HG03139 (cell line): ENCODE measurements at regions not wholly inside any gene's neighbourhood (a gene's known extent, or its start where the extent isn't known, plus 50 kb on each side); places are given as distances from the start of the nearest gene placed in this dataset.
A peak's percentile ranks its signal among the peaks of the same experiment; 100 is the strongest.

Experiments used
- ATAC-seq: cut with Tn5 transposase; IDR thresholded peaks from one replicate; pipeline ENCODE4 v1.9.1; 2021; ENCODE audit not compliant: unreplicated experiment

DNA sequence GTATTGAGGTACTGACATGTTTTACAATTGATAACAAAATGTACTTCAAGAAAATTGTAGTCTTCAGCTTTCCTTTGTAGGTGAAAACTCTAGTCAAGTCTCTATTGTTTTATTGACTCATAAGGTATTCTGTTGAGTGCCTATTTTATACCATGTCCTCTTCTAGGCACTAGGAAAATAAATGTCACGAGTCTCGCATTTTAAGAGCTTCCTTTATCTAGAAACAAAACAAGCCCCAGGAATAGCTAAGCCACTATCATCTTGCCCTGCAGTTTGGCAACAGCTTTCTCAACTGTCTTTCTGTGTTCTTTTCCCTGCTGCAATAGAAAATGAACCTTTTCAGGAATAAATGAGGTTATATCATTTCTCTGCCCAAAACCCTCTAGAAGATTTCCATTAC is 288.5 kb upstream of the NEGR1 start:
- no peak for ATAC-seq

DNA sequence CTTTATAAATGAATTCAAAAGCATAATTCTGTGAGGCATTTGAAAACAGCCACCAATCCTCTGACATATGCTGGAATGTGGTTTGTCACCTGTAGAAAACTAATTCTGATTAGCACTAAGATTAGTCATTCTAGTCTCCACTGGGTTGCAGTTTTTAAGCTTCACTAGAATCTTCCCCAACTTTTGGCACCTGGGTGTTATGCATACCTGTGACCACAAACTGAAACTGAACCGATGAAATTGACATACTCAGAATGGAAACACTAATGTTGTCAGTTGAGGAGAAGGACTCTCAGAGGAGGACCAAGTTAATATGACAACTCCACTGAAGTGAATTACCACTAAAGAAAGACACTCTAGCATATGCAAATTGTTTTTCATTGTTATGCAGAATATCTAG is 285.8 kb upstream of the NEGR1 start:
- ATAC-seq = peak; percentile 92

DNA sequence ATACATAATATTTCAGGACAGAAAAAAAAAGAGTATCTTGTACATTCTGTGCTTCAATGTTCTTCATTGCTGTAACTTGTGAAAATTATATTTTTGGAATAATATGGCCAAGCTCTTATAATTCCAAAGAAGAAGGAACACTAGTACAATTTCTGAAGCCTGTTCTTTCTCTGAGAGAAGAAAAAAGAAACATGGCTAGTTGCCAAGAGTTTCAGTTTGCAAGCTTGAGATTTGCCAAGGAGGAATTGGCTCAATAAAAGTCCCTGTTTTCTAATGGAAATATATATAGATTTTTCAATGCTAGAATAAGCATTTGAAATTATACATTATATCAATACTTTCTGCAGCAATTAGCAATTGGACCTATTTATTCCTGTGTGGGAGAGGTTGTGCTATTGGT is 285.2 kb upstream of the NEGR1 start:
- no peak for ATAC-seq

DNA sequence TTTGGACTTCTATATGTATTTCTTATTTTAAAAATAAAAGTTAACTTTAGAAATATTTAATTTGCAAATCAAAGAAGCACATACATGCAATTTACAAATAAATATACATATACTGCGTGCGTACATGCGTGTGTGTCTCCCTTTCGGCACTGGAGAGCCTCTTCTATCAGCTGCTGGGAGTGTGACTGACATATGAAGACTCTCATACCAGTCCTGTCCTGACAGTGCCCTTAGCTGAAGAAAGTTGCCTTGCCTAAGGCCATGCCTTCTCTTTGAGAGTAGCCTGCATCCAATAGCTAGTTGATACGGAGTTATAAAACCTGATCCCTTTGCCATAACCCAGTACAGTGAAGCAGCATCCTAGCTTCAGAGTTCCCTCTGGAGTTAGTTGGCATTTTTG is 282.4 kb upstream of the NEGR1 start:
- no peak for ATAC-seq

DNA sequence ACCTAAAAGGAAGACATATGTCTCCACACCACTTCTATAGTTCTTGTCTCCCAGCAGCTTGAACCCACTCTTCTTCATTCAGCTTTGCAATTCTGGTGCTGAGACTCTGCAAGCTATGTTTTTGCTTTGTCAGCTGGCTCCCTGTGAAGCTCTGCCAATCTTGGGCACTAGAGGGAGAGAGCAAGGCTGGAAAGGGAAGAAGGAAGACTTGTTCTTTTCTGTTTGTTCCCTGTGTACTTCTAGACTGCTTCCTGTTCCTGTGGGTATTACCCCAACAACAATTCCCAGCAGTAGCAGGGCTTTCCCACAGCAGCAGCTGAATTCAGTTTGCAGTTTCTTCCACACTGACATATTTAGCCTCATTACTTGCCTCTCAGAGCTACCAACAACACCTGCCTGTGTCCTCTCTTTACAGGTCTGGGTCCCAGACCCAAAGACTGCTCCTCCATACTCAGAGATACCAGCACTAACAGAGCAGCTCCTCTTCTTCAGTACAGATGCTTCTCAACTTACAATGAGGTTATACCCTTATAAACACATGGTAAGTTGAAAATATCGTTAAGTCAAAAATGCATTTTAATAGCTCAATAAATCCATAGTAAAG is 275.2 kb upstream of the NEGR1 start:
- ATAC-seq = no peak

DNA sequence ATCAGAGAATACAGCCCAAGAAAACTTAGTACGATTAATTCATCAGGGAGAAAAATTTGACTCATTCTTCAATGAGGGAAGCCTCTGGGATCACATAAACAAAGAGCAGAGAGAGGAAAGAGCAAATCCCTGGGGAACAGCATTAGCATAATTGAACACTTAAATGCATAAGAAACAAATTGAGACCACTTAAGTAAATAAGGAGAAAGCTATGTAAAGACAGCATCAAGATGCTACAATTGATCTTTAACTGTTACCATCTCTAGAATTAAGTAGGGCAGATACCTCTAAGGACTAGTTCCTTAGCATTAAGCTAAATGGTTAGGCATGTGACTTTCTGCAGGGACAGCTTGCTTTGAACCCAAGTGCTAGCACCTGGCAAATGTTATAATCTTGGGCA is 265.1 kb upstream of the NEGR1 start:
- no peak for ATAC-seq

DNA sequence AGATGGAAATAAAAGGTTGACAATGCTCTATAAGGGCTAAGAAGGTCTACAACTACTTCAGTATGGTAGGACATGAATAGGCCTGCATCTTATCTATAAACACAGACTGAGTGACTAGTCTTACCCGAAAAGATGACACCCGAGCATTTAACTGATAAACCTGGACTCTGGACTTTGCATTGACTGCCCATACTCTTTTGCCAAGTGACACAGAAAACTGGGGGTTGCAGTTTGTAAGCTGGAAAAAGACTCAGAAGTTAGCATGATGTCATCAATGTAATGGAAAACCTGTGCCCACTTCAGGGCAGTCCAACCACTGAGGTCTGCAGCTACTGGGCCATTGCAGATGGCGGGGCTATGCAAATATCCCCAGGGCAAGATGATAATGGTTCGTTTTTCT is 258.3 kb upstream of the NEGR1 start:
- no peak for ATAC-seq

DNA sequence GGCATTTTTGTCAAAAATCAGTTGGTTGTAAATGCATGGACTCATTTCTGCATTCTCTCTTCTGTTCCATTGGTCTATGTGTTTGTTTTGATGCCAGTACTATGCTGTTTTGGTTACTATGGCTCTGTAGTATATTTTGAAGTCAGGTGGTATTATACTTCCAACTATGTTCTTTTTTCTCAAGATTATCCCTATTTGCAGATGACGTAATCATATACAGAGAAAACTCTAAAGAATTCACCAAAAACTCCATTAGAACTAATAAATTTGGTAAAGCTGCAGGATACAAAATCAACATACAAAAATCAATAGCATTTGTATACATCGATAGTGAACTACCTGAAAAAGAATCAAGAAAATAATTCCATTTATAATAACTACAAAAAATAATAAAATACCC is 253.1 kb upstream of the NEGR1 start:
- no peak for ATAC-seq

DNA sequence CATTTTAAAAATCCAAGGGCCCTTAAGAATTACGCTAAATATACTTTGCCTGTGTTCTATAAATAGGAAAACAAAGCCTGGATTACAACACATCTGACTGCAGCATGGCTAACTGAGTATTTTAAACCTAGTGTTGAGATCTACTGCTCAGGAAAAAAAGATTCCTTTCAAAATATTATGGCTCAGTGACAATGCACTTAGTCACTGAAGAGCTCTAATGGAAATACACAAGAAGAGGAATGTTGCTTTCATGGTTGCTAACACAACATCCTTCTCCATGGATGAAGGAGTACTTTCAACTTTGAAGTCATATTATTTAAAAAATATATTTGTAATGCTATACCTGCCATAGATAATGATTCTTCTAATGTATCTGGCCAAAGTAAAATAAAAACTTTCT is 248.3 kb upstream of the NEGR1 start:
- ATAC-seq = no peak

DNA sequence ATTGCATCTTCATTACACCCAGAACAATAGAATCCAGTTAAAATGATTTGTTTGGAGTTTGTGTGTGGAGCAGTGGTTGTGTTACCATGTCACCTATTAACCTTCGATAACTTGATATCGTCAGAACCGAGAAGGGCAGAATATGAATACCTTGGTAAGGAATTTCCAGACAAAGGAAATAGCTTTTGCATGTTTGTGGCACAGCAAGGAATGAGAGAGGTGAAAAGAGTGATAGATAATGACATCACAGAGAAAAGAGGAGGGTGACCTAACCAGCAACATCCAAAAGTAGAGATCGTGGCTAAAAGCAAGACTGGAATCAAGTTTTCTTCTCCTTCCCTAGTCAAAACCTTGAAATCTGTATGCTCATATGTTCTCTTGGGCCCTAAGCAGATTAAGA is 244.6 kb upstream of the NEGR1 start:
- no peak for ATAC-seq

DNA sequence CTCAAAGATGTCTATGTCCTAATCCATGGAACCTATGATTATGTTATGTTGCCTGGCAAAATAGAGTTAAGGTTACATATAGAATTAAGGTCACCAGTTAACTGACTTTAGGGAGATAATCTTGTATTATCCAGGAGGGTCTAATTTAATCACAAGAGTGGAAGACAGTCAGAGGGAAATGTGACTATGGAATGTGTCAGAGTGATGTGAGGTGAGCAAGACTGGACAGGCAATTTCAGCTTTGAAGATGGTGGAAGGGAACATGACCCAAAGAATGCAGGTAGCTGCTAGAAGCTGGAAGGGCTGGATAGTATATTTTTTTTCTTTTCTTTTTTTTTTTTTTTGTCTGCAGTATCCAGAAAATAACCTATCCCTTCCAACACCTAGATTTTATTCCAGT is 241.7 kb upstream of the NEGR1 start:
- ATAC-seq = no peak

DNA sequence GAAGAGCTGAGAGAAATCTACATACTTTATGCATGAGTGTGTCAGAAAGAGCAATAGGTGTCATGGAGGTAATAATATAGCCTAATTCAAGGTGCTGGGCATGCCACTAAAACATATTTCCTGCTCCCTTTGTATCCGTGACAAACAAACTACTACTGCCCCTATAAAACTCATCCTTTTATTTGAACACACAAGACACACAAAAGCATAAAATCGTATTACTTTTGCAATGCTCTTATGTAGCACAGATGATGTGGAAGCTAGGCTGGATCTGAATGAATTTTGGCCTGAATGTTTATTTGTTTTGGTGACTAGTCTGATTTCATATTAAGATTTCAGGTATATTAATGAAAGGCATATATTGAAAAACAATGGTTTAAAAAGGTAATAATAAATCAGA is 239.3 kb upstream of the NEGR1 start:
- ATAC-seq = no peak

DNA sequence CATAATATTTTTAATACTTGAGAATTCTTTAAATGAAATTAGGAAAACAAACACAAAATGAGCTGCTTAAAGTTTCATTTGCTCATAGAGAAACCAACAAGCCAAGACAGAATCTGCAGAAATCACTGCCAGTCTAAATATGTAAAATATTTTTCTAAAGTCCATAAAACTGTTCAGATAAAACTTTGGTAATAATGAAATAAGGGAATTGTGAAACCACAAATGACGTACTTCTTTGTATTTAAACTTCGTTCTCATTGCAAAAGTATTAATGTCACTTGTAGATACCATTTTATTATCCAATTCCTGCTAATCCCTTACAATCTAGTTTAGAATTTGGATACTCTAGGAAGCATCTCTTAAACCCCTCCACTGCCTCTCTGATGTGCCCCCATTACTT is 234.5 kb upstream of the NEGR1 start:
- ATAC-seq = no peak

DNA sequence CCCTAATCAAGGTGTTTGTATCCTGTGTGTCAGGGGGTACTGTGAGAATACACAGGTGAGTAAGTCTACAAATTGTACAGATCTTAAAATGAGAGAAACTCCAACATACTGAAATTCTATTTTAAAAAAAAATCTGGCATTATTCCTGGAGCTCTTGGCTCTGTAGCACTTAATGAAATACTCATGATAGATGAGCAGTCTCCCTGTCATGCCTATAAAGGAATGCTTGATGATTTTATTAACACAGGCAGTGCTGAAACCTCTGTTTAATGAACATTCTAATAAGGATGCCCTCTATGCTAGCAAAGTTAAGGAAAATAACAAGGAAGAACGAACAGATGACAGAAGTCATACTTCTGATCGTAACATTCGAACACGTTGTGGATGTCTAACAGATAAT is 233.9 kb upstream of the NEGR1 start:
- no peak for ATAC-seq

DNA sequence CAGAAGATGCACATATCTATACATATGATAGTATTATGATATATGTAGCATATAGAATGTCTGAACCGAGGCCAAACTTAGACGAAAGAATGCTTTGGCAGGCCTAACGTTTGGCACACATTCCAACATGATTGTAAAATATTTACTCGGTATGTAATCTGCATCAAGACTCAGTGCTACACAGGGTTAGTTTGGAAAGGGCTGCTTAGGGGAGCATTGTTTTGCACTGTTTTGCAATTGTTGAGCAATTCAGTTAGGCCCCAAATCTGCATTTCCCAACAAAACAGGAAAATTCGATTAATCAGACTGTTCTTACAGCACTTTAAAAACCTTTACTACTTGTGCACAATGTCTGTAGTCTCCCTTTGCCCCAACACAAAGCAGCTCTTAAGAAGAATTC is 216.0 kb upstream of the NEGR1 start:
- no peak for ATAC-seq

DNA sequence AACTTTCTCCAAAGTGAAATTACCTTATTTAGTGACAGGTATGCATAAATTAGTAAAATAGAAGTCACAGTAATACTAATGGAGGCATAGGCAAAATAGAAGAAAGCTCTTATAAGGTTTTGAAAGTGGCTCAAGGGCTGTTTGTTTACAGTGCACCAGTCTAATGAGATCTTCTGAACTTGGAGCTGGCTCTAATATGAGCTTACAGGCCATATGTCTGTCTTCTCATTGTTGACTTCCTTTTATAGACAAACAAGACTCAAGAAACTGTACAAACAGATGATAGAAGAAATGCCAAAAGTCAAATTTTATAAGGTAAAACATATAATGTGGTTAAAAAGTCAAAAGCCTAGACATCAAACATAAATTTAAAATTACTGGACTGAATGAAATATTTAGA is 207.5 kb upstream of the NEGR1 start:
- ATAC-seq = no peak

DNA sequence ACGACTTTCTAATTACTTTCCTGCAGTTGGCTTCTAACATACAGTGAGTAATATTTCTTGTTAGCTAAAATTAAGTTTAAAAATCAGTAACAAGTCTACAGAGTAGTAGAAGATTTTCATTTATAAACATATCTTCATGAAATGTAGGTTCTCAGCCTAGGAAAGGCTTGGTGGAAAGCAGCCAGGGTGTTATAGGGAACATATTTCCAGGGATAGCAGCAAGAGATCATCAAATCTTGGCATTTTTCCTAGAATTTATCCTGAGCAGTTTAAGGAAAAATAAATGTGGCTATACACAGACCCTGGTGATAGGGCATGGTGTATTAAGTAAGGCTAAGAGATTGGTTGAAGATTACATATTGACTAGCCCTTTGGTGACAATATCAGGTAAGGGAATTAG is 203.5 kb upstream of the NEGR1 start:
- no peak for ATAC-seq

DNA sequence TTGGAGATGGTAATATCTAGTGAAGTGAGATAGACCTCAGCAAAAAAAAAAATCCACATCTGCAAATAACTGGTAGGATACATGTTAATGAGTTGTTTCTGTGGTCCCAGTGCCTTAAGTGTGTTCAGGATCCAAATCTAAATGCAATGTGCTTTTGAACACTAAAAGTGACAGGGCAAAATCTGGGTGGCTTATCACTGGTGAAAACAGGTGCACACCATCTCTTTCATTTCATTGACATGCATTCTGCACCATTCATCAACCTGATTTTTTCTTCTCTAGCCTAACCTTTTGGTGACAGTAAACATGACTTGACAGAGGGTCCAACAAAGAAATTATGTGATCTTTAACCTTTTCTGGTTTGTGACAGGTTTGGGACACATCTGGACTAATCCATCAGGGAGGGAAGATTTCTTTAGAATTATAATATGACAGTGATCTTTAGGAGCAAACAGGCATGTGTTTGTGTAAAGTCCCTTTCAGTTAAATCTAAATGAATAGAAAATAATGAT is 201.6 kb upstream of the NEGR1 start:
- ATAC-seq = no peak

DNA sequence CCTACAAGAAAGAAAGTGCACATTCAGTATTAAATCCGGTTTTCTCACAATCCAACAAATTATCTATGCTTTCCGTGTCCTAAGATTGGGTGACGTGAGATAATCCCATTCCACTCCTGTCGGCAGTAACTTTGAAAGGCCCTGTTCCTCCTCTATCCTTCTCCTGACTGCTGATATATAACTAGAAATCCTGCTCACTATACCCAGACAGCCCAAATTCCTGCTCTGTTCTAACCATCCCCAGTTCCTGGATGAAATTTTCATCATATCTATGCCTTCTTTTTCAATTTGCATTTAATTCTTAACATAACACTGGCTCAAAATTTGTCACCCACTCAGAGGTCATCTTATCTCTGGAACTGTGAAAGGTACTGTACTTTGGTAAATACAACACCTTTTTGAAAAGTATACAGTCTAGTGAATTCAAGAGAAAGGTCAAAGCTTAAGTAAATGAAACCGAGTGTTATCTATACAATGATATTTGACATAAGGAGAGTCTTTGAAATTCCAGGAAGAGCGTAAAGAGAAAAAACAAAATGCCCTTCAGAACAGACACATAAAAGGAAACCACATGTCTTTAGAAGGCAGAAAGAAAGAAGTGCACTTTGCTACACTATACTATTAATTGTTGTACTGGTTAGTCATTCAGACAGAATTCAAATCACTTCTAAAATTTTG is 200.5 kb upstream of the NEGR1 start:
- no peak for ATAC-seq

DNA sequence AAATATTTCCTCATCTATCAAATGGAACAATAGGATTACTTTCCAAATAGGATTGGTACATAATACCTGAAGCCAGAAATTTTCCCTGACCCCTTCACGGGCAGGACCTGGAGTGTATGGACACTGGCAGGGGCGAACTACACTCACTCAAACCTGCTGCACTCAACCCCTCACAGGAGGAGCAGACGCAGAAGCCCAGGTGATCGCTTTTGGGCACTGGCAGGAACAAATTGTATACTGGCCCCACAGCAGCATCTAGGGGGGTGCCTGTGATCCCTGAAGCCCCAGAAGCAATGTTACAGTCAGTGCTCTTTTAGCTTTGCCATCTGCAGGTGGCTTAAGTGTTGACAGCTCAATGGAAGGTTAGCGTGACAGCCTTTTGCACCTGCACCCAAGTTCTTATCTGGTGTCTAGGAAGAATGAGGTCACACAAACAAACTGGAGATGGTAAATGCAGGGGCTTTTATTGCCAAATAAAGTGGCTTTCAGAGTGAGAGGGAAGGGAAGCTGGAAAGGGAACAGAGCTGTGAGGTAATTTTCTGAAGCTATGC is 199.2 kb upstream of the NEGR1 start:
- no peak for ATAC-seq

DNA sequence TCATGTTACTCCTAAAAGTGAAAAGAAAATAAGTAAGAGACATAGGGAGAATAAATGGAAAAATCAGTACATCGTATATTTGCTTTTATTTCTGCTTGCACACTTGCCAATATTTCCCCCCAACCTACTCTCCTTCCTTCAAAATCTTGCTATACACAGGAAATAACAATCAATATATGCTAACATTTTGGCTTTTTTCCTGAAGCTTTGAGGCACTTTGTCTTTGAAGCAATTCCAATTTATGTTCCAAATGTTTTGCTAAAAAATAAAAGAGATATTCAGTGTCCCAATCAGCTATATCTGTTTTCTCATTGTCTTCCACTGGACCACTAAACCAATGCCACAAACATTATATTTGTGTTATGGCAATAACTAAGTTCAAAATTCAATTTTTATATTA is 184.0 kb upstream of the NEGR1 start:
- no peak for ATAC-seq

DNA sequence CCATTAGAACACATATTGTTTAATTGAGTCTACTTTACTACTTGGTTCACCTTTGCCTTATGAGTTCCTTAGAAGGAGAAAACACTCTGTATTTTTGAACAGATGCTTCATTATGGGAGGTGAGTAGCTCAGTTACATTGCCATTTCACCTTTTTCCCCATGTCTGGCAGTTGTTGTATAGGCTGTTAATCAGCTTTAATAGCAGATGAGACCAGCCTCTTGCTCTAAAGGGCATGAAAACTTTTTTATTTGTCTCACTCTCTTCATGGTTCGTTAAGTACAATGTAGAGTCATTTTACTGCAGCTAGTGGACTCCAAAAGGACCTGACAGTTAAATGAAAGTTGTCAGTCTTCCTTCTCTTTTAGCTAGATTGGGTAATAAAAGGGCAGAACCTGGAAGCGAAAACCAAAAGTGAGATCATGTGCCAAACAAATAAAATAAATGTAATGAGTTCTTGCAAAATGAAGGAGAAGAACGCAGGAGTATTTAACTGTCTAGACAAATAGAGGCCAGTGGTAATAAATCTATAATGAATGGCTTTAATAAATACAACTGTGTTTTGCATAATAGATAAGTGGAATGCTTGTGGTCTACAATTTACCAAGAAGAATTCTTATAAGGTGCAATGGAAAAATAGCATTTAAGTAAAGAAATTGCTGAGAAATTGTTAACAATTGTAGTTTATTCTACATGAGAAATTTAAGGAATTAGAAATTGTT is 180.0 kb upstream of the NEGR1 start:
- ATAC-seq = no peak
